GM19463 (cell line): ENCODE measurements at regions not wholly inside any gene's neighbourhood (a gene's known extent, or its start where the extent isn't known, plus 50 kb on each side); places are given as distances from the start of the nearest gene placed in this dataset.
A peak's percentile ranks its signal among the peaks of the same experiment; 100 is the strongest.
"Not testable (repeated sequence)": the region's sequence is repeated elsewhere in the genome, so short reads cannot be mapped to it uniquely, and the experiment has no call there.

ENCODE experiments used
- ATAC-seq: cut with Tn5 transposase; IDR thresholded peaks from one replicate; pipeline ENCODE4 v1.9.1; 2021; ENCODE audit warnings: mild to moderate bottlenecking, moderate library complexity; ENCODE audit not compliant: unreplicated experiment

DNA sequence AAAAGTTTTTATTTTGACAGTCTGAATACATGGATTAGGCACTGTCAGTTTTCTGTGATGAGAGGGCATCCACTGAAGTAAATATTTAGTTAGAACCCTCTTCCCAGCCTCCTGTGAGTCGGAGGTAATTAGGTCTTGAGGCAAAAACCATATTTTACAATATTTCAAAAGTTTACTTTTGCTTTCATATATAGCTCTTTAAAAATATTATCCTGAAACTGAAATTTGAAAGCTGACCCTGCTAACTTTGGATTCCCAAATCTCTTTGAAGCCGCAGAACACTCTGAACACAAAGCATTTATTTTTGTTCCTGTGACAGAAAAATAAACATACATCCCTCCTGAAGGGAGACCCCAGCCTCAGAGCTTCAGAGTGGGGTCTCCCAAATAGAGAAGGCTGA lies 317.4 kb downstream of the KIF20B start:
- ATAC-seq, result no peak

DNA sequence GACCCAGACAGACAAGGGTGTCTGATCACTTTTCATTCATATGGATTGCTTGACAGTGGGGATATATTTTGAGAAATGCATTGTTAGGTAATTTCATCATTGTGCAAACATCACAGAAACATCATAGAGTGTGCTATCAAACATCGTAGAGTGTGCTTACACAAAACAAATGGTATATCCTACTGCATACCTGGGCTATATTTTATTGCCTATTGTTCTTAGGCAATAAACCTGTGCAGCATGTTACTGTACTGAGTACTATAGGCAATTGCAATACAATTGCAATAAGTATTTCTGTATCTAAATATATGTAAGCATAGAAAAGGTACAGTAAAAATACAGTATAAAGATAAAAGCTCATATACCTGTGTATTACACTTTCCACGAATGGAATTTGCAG lies 319.1 kb downstream of the KIF20B start:
- no peak for ATAC-seq

- no peak for ATAC-seq
Measured at GRCh38 chr10:90023950-90024349, 322.6 kb downstream of the KIF20B start.

DNA sequence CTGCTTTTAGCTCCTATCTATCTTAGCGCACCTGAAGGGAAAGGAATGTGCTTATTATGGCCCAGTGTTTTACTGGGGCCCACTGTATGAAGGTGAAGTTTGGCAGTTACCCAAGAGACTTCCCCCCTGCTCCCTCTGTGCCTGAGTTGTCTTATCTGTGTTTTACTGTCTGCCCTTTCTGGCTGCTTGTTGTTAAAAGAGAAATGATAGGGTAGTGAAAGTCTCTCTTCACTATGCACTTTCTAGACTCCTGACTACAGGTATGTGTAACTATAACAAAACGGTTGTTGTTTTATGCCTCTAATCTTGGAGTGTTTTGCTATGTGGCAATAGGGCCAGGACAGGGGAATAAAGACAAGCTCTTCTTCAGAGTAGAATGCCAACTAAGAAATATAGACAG lies 326.9 kb downstream of the KIF20B start:
- ATAC-seq, result no peak

- ATAC-seq, result no peak
Measured at GRCh38 chr10:90031776-90032175, 330.4 kb downstream of the KIF20B start.

- ATAC-seq, result no peak
Measured at GRCh38 chr10:90032519-90032918, 331.1 kb downstream of the KIF20B start.

GRCh38 chr10:90034862-90035261 lies 333.5 kb downstream of the KIF20B start:
- not testable (repeated sequence) for ATAC-seq

- no peak for ATAC-seq
Measured at GRCh38 chr10:90041585-90041984, 340.2 kb downstream of the KIF20B start.

- ATAC-seq, result no peak
Measured at GRCh38 chr10:90042075-90042474, 340.7 kb downstream of the KIF20B start.

- peak; percentile 69 for ATAC-seq
Measured at GRCh38 chr10:90047243-90047729, 345.9 kb downstream of the KIF20B start.

GRCh38 chr10:90051053-90051452 lies 349.7 kb downstream of the KIF20B start:
- ATAC-seq, result peak; percentile 6

DNA sequence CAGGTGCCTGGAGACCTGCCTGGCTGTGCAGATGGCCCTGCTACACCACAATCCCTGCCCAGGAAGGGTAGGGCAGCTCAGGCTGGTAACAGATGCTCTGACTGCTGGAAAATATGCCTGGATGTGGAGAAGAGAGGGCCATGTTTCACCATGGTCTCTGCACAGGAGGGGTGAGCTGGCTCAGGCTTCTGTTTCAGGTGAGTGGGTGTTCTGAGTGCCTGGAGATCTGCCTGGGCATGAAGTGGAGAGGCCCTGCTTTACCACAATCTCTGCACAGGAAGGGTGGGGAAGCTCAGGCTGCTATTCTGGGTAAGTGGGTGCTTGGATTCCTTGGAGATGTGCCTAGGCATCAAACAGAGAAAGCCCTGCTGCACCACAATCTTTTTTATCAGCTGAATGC lies 350.1 kb downstream of the KIF20B start:
- ATAC-seq, result peak; percentile 44

DNA sequence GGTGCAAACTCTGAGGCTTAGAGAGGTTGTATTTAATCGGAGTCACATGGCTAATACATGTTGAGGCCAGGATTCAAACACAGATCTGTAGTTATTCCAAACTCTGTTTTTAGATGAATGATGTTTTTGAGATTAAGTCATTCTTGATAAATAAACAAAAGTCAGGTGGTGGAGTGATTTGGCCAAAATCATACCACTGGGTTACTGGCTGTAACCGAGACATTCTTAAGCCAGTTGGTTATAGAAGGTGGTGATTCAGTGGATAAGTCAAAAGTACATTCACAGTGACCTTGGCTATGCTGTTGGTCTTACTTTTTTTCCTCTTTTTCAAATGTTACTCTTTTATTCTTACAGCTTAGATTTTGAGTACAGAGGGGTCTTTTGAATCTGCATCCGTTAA lies 361.4 kb downstream of the KIF20B start:
- no peak for ATAC-seq

DNA sequence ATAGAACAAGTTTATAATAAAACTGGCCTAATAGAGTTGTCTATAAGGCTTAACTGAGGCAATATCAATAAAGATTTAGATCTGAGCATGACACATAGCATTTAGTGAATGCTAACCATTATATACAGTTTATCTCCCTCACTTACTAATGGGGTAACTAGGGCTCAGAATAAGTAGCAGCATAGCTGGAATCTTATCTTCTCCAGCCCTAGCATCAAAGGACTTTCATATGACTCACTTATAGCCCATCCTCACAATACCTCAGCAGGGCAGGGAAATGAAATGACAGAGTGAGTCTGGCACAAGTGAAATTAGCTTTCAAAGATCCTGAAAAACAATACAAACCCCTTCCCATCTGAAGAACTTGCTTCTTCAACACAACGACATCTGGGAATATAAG lies 362.9 kb downstream of the KIF20B start:
- ATAC-seq, result no peak

GRCh38 chr10:90066435-90066834 lies 365.0 kb downstream of the KIF20B start:
- no peak for ATAC-seq

- ATAC-seq, result no peak
Measured at GRCh38 chr10:90075995-90076394, 374.6 kb downstream of the KIF20B start.

GRCh38 chr10:90079819-90080218 lies 378.4 kb downstream of the KIF20B start:
- no peak for ATAC-seq

- ATAC-seq, result not testable (repeated sequence)
Measured at GRCh38 chr10:90086606-90087190, 385.3 kb downstream of the KIF20B start.

GRCh38 chr10:90087197-90088023 lies 386.0 kb downstream of the KIF20B start:
- ATAC-seq, result peak; percentile 93

- no peak for ATAC-seq
Measured at GRCh38 chr10:90088024-90088317, 386.6 kb downstream of the KIF20B start.

- ATAC-seq, result no peak
Measured at GRCh38 chr10:90089719-90090118, 388.3 kb downstream of the KIF20B start.

GRCh38 chr10:90096196-90096595 lies 394.8 kb downstream of the KIF20B start:
- ATAC-seq, result no peak

- not testable (repeated sequence) for ATAC-seq
Measured at GRCh38 chr10:90107581-90107980, 406.2 kb downstream of the KIF20B start.
